Prostate gland (tissue), 2 donors: ENCODE measurements at regions not wholly inside any gene's neighbourhood (a gene's known extent, or its start where the extent isn't known, plus 50 kb on each side); places are given as distances from the start of the nearest gene placed in this dataset.

ENCODE experiments used
- CTCF ChIP-seq, 4 experiments: fragments of 200-600 bp in 2 of 4; fragments of 450-650 bp in 2 of 4; sonication (generic) in 2 of 4; IDR thresholded peaks; 1 replicate in 3 of 4; 2 replicates in 1 of 4; pipeline ENCODE4 v1.5.1; 2016 to 2019; ENCODE audit warnings: antibody characterized with exemption in 4 of 4, mild to moderate bottlenecking in 2 of 4, moderate library complexity in 2 of 4
- POLR2A ChIP-seq: fragments of 450-650 bp; IDR thresholded peaks from one replicate; pipeline ENCODE4 v1.6.1; 2016; ENCODE audit warnings: antibody characterized with exemption, mild to moderate bottlenecking

DNA sequence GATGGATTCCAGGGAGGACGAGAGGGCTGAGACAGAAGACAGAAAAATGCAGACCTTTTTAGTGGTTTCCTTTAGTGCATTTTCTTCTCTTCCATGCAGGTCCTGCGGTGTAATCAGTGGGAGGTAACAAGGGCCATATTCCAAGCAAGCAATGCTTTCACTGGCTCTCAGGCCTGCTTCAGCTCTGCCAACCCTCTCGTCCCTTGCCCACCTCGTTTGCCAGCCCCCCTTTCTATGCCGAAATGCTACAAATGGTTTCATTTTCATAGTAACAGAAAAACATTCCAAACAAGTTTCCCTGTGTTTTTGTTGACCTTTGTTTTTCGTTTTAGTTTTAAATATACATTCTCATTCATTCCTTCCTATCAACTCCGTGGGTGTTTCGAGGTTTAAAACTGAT is 443.1 kb downstream of the TTLL7 start:
- TF ChIP-seq CTCF (IDR thresholded peaks at IDR 0.05) (no peak), POLR2A (no peak)
